ENCODE measurements at regions not wholly inside any gene's neighbourhood (a gene's known extent, or its start where the extent isn't known, plus 50 kb on each side); places are given as distances from the start of the nearest gene placed in this dataset.

DNA sequence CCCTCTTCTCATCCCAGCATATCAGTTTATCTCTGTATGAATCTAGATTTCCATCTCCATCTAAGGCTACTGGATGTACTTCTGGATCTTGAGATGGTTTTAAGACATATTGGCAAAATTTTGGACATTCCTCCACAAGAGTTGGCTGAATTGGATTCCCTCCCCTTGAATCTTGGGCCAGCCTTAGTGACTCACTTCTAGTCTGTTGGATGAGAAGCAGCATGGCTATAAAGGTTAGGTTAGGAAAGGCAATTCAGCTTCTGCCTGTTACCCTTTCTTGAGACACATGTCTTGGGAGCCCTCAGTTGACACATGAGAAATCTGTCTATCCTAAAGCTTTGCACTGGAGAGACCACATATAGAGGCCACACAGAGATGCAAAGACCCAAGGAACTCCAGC, 73.0 kb upstream of the PGR start:
- DNase-seq: no peak

- no peak for DNase-seq
Observed at GRCh38 chr11:101199416-101199815, 69.8 kb upstream of the PGR start.

DNA sequence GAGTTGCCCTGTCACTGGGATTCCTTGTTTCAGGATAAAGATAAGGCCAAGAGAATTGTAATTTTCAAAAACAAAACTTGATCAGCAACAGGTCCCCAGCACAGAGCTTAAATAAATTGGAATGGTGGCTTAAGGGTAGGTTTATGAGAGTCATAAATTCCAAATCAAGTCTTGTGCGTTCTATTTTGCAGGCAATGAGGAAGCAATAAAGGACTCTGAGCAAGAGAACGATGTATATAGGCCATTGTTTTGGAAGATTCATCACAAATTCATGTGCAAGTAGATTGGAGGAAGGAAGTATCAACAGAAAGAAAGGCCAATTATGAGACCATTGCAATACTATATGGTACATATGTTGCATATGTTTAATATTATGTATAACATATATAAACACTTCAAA, 65.7 kb upstream of the PGR start:
- no peak for DNase-seq

GRCh38 chr11:101188801-101189200, 59.2 kb upstream of the PGR start:
- DNase-seq: no peak

GRCh38 chr11:101188173-101188572, 58.6 kb upstream of the PGR start:
- DNase-seq: no peak

DNA sequence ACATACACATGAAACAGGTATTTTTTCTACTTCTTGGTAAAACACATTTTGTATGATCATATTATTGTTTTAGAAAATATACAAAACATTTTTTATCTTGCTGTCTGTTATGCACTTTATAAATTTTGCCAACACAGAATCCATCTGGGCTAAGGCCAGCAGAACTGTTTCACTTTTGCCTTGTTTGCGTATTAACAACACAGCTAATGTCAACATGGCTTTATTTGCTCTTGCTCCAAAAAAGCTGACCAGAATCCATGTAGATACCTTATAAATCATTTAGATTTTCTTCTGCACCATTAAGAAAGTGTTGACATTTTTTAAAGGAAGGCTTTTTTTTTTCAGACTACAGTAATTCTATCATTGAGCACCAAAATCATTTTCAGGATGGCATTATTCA, 58.1 kb upstream of the PGR start:
- DNase-seq: no peak

GRCh38 chr11:101185985-101186384, 56.4 kb upstream of the PGR start:
- no peak for DNase-seq

DNA sequence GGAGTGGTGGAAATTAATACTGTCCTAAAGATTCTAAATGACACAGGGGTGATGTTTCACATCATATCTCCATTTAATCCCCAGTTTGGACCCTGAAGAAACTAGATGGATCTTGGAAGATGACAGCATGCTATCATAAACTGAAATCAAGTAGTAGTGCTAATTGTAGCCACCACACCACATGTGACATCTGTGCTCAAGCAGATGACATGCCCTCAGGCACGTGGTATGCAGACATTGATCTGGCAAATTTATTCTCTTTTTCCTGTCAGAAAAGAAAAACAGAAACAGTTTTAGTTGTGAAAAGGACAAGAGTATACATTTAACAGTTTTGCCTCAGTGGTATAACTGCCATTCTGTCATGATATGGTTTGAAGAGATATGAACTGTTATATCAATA, 52.9 kb upstream of the PGR start:
- DNase-seq: no peak

DNA sequence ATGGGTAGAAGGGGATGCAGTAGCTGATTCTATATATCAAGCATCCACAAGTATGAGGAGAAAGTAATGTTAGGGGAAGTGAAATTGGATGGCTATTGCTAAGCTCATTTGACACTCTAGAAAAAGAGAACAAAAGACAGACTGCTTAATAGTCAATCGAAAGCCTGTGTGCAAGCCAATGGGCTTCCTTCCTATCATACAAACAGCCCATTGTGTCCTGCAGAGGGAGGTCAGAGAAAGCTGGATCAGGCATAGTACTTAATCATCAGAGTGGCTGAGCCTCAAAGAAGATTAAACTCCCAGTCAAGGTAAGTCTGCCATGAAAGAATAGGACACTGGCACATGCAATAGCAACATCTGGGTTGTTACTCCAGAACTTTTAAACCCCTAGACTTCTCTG, 50.9 kb upstream of the PGR start:
- no peak for DNase-seq

Measured in NCI-H446 treated with DMSO at 0.1 percent for 48 hours (cell line).